NT2/D1 (cell line): ENCODE measurements at regions not wholly inside any gene's neighbourhood (a gene's known extent, or its start where the extent isn't known, plus 50 kb on each side); places are given as distances from the start of the nearest gene placed in this dataset.

ENCODE experiments used
- SUZ12 ChIP-seq: IDR thresholded peaks from 2 replicates; pipeline ENCODE4 v1.6.1; 2011; ENCODE audit not compliant: insufficient read length, insufficient read depth; ENCODE audit errors: extremely low read depth
- YY1 ChIP-seq: IDR thresholded peaks from 2 replicates; pipeline ENCODE4 v1.6.1; 2011; ENCODE audit not compliant: insufficient read length, insufficient read depth
- ZNF274 ChIP-seq: IDR thresholded peaks from 2 replicates; pipeline ENCODE4 v1.6.1; 2011; ENCODE audit warnings: mild to moderate bottlenecking, low read depth, low read length

DNA sequence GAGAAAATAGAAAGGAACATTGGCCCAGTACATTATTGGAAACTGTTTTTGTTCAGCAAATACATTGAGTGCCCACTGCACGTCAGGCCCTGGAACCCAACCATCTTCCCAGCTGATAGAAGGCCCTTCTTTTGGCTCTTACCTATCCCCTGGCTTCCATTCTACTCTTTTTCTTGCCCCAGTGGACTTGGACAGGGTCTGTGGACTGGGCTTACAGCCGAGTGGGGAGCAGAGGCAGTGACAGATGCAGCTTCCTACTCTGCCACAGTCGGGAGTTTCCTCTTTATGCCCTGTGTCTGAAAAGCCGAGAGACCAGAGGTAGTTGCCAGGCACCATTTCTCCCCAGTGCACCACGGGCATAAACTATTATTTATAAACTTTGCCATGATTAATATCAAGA lies 70.4 kb downstream of the ARHGAP35 start:
- TF ChIP-seq SUZ12 (no peak), YY1 (no peak), ZNF274 (no peak)
